SK-N-SH treated with all-trans-retinoic acid at 6 μM for 48 hours (cell line): ENCODE measurements at regions not wholly inside any gene's neighbourhood (a gene's known extent, or its start where the extent isn't known, plus 50 kb on each side); places are given as distances from the start of the nearest gene placed in this dataset.

Source experiments
- ATAC-seq: fragments of 200-7000 bp; cut with Tn5 transposase; 3 replicates; pipeline ENCODE4 v1.9.1; 2020; ENCODE audit warnings: mild to moderate bottlenecking, moderate library complexity
- ARNTL ChIP-seq: fragments of 450-650 bp; formaldehyde crosslinking; IDR thresholded peaks from 2 replicates; pipeline ENCODE4 v1.5.0; 2020; ENCODE audit warnings: low read depth, mild to moderate bottlenecking, moderate library complexity, borderline replicate concordance
- BACH2 ChIP-seq: fragments of 250-450 bp; sonication (Bioruptor Pico); IDR thresholded peaks from 2 replicates; pipeline ENCODE4 v1.9.0; 2021; ENCODE audit warnings: mild to moderate bottlenecking, borderline replicate concordance
- CSRNP3 ChIP-seq: fragments of 250-450 bp; sonication (Bioruptor Pico); IDR thresholded peaks from 2 replicates; pipeline ENCODE4 v1.5.1; 2021; ENCODE audit warnings: mild to moderate bottlenecking, moderate library complexity
- ESRRG ChIP-seq: fragments of 250-450 bp; sonication (Bioruptor Pico); IDR thresholded peaks from 2 replicates; pipeline ENCODE4 v1.6.1; 2021; ENCODE audit warnings: mild to moderate bottlenecking
- ISL1 ChIP-seq: fragments of 250-450 bp; sonication (Bioruptor Pico); IDR thresholded peaks from 2 replicates; pipeline ENCODE4 v2.1.2; 2022; ENCODE audit warnings: mild to moderate bottlenecking, moderate library complexity
- OSR1 ChIP-seq: fragments of 250-450 bp; sonication (Bioruptor Pico); IDR thresholded peaks from 2 replicates; pipeline ENCODE4 v1.8.0; 2022; ENCODE audit warnings: moderate library complexity, mild to moderate bottlenecking, inconsistent platforms
- PPARA ChIP-seq: fragments of 250-450 bp; sonication (Bioruptor Pico); IDR thresholded peaks from 2 replicates; pipeline ENCODE4 v1.5.0; 2020; ENCODE audit warnings: mild to moderate bottlenecking, borderline replicate concordance
- RARB ChIP-seq: fragments of 250-450 bp; sonication (Bioruptor Pico); IDR thresholded peaks from 2 replicates; pipeline ENCODE4 v1.8.0; 2021; ENCODE audit warnings: mild to moderate bottlenecking, moderate library complexity
- TCF4 ChIP-seq: fragments of 250-450 bp; sonication (Bioruptor Pico); IDR thresholded peaks from 2 replicates; pipeline ENCODE4 v1.8.0; 2021; ENCODE audit warnings: mild to moderate bottlenecking, moderate library complexity, borderline replicate concordance
- TOX ChIP-seq: fragments of 250-450 bp; sonication (Bioruptor Pico); IDR thresholded peaks from 2 replicates; pipeline ENCODE4 v1.8.0; 2021; ENCODE audit warnings: mild to moderate bottlenecking, moderate library complexity, borderline replicate concordance
- ZC3H10 ChIP-seq: fragments of 250-450 bp; sonication (Bioruptor Pico); IDR thresholded peaks from 2 replicates; pipeline ENCODE4 v1.5.1; 2021; ENCODE audit warnings: mild to moderate bottlenecking, moderate library complexity
- ZFP3 ChIP-seq: fragments of 250-450 bp; sonication (Bioruptor Pico); IDR thresholded peaks from 2 replicates; pipeline ENCODE4 v1.5.0; 2020; ENCODE audit warnings: mild to moderate bottlenecking, moderate library complexity
- ZFP30 ChIP-seq: fragments of 450-650 bp; formaldehyde crosslinking; IDR thresholded peaks from 2 replicates; pipeline ENCODE4 v1.5.0; 2022; ENCODE audit warnings: mild to moderate bottlenecking, moderate library complexity
- ZNF70 ChIP-seq: fragments of 450-650 bp; formaldehyde crosslinking; IDR thresholded peaks from 2 replicates; pipeline ENCODE4 v1.5.0; 2020; ENCODE audit warnings: mild to moderate bottlenecking, moderate library complexity
- ZNF8 ChIP-seq: fragments of 450-650 bp; formaldehyde crosslinking; IDR thresholded peaks from 2 replicates; pipeline ENCODE4 v1.5.0; 2020; ENCODE audit warnings: mild to moderate bottlenecking, moderate library complexity
- TF ChIP-seq, protein P1 (sequence below): fragments of 250-450 bp; sonication (Bioruptor Pico); IDR thresholded peaks from 2 replicates; pipeline ENCODE4 v1.5.0; 2020; ENCODE audit warnings: mild to moderate bottlenecking, moderate library complexity
- TF ChIP-seq, protein P2 (sequence below): fragments of 250-450 bp; sonication (Bioruptor Pico); IDR thresholded peaks from 2 replicates; pipeline ENCODE4 v1.8.0; 2020; ENCODE audit warnings: mild to moderate bottlenecking, moderate library complexity, borderline replicate concordance
- TF ChIP-seq, protein P3 (sequence below): fragments of 250-450 bp; sonication (Bioruptor Pico); IDR thresholded peaks from 2 replicates; pipeline ENCODE4 v1.8.0; 2021; ENCODE audit warnings: low read depth, mild to moderate bottlenecking, moderate library complexity, borderline replicate concordance

DNA sequence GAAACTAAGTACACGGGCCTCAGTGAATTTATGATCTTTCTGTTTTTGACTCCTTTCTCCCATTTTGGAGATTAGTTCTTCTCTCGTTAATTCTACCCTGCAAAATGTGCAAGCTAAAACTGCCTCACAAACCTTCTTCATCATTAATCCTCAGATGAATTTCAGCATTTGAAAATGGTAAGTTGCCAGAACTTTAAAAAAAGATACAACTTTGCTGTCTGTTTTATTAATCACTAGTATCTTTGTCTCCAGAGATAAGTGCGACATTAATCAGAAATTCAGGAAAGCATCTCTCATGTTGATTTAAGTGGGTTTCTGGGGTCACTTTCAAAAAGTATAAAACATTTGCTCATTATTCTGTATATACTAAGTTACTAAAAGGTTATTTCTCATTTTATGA, 227.0 kb upstream of the RXFP2 start:
- TF ChIP-seq, protein P1, sequence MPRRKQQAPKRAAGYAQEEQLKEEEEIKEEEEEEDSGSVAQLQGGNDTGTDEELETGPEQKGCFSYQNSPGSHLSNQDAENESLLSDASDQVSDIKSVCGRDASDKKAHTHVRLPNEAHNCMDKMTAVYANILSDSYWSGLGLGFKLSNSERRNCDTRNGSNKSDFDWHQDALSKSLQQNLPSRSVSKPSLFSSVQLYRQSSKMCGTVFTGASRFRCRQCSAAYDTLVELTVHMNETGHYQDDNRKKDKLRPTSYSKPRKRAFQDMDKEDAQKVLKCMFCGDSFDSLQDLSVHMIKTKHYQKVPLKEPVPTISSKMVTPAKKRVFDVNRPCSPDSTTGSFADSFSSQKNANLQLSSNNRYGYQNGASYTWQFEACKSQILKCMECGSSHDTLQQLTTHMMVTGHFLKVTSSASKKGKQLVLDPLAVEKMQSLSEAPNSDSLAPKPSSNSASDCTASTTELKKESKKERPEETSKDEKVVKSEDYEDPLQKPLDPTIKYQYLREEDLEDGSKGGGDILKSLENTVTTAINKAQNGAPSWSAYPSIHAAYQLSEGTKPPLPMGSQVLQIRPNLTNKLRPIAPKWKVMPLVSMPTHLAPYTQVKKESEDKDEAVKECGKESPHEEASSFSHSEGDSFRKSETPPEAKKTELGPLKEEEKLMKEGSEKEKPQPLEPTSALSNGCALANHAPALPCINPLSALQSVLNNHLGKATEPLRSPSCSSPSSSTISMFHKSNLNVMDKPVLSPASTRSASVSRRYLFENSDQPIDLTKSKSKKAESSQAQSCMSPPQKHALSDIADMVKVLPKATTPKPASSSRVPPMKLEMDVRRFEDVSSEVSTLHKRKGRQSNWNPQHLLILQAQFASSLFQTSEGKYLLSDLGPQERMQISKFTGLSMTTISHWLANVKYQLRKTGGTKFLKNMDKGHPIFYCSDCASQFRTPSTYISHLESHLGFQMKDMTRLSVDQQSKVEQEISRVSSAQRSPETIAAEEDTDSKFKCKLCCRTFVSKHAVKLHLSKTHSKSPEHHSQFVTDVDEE (CRISPR knock-in tag) = no peak
- TF ChIP-seq ZNF8 (CRISPR knock-in tag) (no peak), ZNF70 (CRISPR knock-in tag) (no peak), RARB (CRISPR knock-in tag) (no peak), BACH2 (CRISPR knock-in tag) (no peak), CSRNP3 (no peak), TCF4 (no peak), ZFP30 (CRISPR knock-in tag) (no peak), ESRRG (CRISPR knock-in tag) (no peak)
- TF ChIP-seq, protein P2, sequence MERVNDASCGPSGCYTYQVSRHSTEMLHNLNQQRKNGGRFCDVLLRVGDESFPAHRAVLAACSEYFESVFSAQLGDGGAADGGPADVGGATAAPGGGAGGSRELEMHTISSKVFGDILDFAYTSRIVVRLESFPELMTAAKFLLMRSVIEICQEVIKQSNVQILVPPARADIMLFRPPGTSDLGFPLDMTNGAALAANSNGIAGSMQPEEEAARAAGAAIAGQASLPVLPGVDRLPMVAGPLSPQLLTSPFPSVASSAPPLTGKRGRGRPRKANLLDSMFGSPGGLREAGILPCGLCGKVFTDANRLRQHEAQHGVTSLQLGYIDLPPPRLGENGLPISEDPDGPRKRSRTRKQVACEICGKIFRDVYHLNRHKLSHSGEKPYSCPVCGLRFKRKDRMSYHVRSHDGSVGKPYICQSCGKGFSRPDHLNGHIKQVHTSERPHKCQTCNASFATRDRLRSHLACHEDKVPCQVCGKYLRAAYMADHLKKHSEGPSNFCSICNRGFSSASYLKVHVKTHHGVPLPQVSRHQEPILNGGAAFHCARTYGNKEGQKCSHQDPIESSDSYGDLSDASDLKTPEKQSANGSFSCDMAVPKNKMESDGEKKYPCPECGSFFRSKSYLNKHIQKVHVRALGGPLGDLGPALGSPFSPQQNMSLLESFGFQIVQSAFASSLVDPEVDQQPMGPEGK = no peak
- TF ChIP-seq, protein P3, sequence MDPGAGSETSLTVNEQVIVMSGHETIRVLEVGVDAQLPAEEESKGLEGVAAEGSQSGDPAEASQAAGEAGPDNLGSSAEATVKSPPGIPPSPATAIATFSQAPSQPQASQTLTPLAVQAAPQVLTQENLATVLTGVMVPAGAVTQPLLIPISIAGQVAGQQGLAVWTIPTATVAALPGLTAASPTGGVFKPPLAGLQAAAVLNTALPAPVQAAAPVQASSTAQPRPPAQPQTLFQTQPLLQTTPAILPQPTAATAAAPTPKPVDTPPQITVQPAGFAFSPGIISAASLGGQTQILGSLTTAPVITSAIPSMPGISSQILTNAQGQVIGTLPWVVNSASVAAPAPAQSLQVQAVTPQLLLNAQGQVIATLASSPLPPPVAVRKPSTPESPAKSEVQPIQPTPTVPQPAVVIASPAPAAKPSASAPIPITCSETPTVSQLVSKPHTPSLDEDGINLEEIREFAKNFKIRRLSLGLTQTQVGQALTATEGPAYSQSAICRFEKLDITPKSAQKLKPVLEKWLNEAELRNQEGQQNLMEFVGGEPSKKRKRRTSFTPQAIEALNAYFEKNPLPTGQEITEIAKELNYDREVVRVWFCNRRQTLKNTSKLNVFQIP (CRISPR knock-in tag) = no peak
- TF ChIP-seq, all 23 proteins: peak for 0
- ATAC-seq = no peak

GRCh38 chr13:31514932-31515331, 224.4 kb upstream of the RXFP2 start:
- TF ChIP-seq CSRNP3 = no peak
- TF ChIP-seq, protein P2 = no peak
- no peak for TF ChIP-seq PPARA (CRISPR knock-in tag)
- TF ChIP-seq ZFP3 (CRISPR knock-in tag) = no peak
- TF ChIP-seq ZNF8 (CRISPR knock-in tag) = no peak
- no peak for TF ChIP-seq ZFP30 (CRISPR knock-in tag)
- TF ChIP-seq OSR1 = no peak
- no peak for TF ChIP-seq BACH2 (CRISPR knock-in tag)
- TF ChIP-seq ZNF70 (CRISPR knock-in tag) = no peak
- no peak for ATAC-seq

DNA sequence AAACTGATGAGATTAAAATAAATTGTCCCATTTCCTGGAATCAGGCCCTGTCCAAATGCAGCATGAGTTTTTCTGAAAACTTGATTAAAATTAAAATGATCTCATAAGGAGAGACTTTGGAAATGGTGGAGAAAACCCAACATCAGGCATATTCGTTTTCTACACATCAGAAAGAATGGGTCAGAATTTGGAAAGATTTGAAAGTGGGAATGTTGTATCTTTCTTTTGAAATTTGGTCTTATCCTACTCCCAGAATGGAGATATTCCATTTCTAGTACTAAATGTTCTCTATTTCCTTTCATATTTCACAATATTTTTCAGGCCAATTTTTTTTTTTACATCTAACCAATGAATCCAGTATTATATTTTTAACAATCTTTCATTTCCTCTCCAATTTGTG, 223.9 kb upstream of the RXFP2 start:
- ATAC-seq = no peak
- TF ChIP-seq, protein P1 (CRISPR knock-in tag) = no peak
- TF ChIP-seq TOX (CRISPR knock-in tag) = no peak
- TF ChIP-seq, protein P2 = no peak
- no peak for TF ChIP-seq ZC3H10 (CRISPR knock-in tag)
- no peak for TF ChIP-seq RARB (CRISPR knock-in tag)
- TF ChIP-seq, protein P3 (CRISPR knock-in tag) = no peak
- TF ChIP-seq TCF4 = no peak
- no peak for TF ChIP-seq PPARA (CRISPR knock-in tag)
- no peak for TF ChIP-seq ESRRG (CRISPR knock-in tag)
- TF ChIP-seq ISL1 = no peak
- TF ChIP-seq ARNTL (CRISPR knock-in tag) = no peak
- TF ChIP-seq ZFP30 (CRISPR knock-in tag) = no peak
